HepG2 (cell line): ENCODE measurements at regions not wholly inside any gene's neighbourhood (a gene's known extent, or its start where the extent isn't known, plus 50 kb on each side); places are given as distances from the start of the nearest gene placed in this dataset.

ENCODE experiments used
- CHD2 ChIP-seq: IDR thresholded peaks from 2 replicates; pipeline ENCODE4 v1.6.1; 2011; ENCODE audit warnings: low read depth, low read length, improper control_type of control experiment
- GPN1 ChIP-seq: sonication (generic); formaldehyde crosslinking; IDR thresholded peaks from 2 replicates; pipeline ENCODE4 v1.5.1; 2020; ENCODE audit warnings: missing genetic modification reagents, borderline replicate concordance
- MTF1 ChIP-seq: sonication (generic); formaldehyde crosslinking; IDR thresholded peaks from 2 replicates; pipeline ENCODE4 v1.5.0; 2020; ENCODE audit warnings: missing genetic modification reagents
- NKX3-1 ChIP-seq: sonication (generic); formaldehyde crosslinking; IDR thresholded peaks from 2 replicates; pipeline ENCODE4 v1.5.0; 2020; ENCODE audit warnings: missing genetic modification reagents
- PHF8 ChIP-seq: sonication (generic); formaldehyde crosslinking; IDR thresholded peaks from 2 replicates; pipeline ENCODE4 v1.5.0; 2020; ENCODE audit warnings: missing genetic modification reagents
- PLRG1 ChIP-seq: fragments of 450-650 bp; conservative IDR thresholded peaks from 2 replicates; pipeline ENCODE4 v1.6.1; 2016
- RXRA ChIP-seq: sonication (generic); formaldehyde crosslinking; IDR thresholded peaks from 2 replicates; pipeline ENCODE4 v1.5.1; 2020; ENCODE audit warnings: missing genetic modification reagents
- SMAD3 ChIP-seq: sonication (generic); formaldehyde crosslinking; IDR thresholded peaks from 2 replicates; pipeline ENCODE4 v1.4.0; 2020; ENCODE audit warnings: missing genetic modification reagents
- SMYD3 ChIP-seq: sonication (generic); formaldehyde crosslinking; IDR thresholded peaks from 2 replicates; pipeline ENCODE4 v1.8.1; 2023; ENCODE audit warnings: mild to moderate bottlenecking, missing genetic modification reagents
- ZC3H4 ChIP-seq: sonication (generic); formaldehyde crosslinking; IDR thresholded peaks from 2 replicates; pipeline ENCODE4 v1.4.0; 2020; ENCODE audit warnings: missing genetic modification reagents, borderline replicate concordance
- ZKSCAN1 ChIP-seq: fragments of 150-350 bp; IDR thresholded peaks from 2 replicates; pipeline ENCODE4 v1.6.1; 2014; ENCODE audit warnings: low read length
- ZNF143 ChIP-seq: sonication (generic); formaldehyde crosslinking; IDR thresholded peaks from 2 replicates; pipeline ENCODE4 v1.4.0; 2020; ENCODE audit warnings: missing genetic modification reagents
- ZNF232 ChIP-seq: sonication (generic); formaldehyde crosslinking; IDR thresholded peaks from 2 replicates; pipeline ENCODE4 v1.4.0; 2020; ENCODE audit warnings: missing genetic modification reagents, borderline replicate concordance
- ZNF333 ChIP-seq: sonication (generic); formaldehyde crosslinking; IDR thresholded peaks from 2 replicates; pipeline ENCODE4 v1.4.0; 2020; ENCODE audit warnings: mild to moderate bottlenecking, missing genetic modification reagents, borderline replicate concordance
- ZNF335 ChIP-seq: sonication (generic); formaldehyde crosslinking; IDR thresholded peaks from 2 replicates; pipeline ENCODE4 v1.4.0; 2020; ENCODE audit warnings: missing genetic modification reagents
- ZNF501 ChIP-seq: sonication (generic); formaldehyde crosslinking; IDR thresholded peaks from 2 replicates; pipeline ENCODE4 v1.5.1; 2020; ENCODE audit warnings: mild to moderate bottlenecking, moderate library complexity, missing genetic modification reagents
- ZNF776 ChIP-seq: sonication (generic); formaldehyde crosslinking; IDR thresholded peaks from 2 replicates; pipeline ENCODE4 v1.4.0; 2020; ENCODE audit warnings: mild to moderate bottlenecking, missing genetic modification reagents
- ZNF883 ChIP-seq: sonication (generic); formaldehyde crosslinking; IDR thresholded peaks from 2 replicates; pipeline ENCODE4 v1.5.1; 2020; ENCODE audit warnings: mild to moderate bottlenecking, missing genetic modification reagents; ENCODE audit errors: not compliant biosample characterization
- TF ChIP-seq, protein P1 (sequence below), 2 experiments: sonication (generic) in 1 of 2; formaldehyde crosslinking in 1 of 2; IDR thresholded peaks; 2 replicates each; pipeline versions ENCODE4 v1.4.0 to v1.6.1; 2016 to 2020; ENCODE audit warnings: borderline replicate concordance in 1 of 2, low read depth in 1 of 2, mild to moderate bottlenecking in 1 of 2, missing genetic modification reagents in 1 of 2
- TF ChIP-seq, protein P2 (sequence below): sonication (generic); formaldehyde crosslinking; IDR thresholded peaks from 2 replicates; pipeline ENCODE4 v1.8.1; 2022; ENCODE audit warnings: low read depth, mild to moderate bottlenecking, missing genetic modification reagents
- TF ChIP-seq, protein P3 (sequence below): sonication (generic); formaldehyde crosslinking; IDR thresholded peaks from 2 replicates; pipeline ENCODE4 v1.4.0; 2020; ENCODE audit warnings: mild to moderate bottlenecking, missing genetic modification reagents
- TF ChIP-seq, protein P4 (sequence below): sonication (generic); formaldehyde crosslinking; IDR thresholded peaks from 2 replicates; pipeline ENCODE4 v1.4.0; 2020; ENCODE audit warnings: mild to moderate bottlenecking, missing genetic modification reagents, borderline replicate concordance

DNA sequence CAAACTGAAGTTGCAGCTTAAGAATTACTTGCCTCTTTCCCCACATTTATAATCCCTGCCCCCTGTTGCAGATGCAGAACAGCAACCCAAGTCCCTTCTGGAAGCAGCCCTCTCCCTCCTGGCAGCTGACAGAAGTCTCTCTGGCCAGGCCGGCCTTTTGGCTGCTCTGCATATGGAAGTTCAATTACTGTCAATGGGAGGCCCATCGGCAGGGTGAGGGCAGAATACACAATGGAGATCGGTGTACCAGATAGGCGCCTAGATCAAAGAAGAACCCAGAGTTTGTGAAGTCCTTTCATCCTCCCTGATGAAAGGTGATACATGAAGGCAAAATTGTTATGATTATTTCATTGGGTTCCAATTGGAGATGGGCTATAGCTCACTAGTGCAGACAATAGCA is 327.9 kb upstream of the CTNNB1 start (continued):
- TF ChIP-seq, protein P1, sequence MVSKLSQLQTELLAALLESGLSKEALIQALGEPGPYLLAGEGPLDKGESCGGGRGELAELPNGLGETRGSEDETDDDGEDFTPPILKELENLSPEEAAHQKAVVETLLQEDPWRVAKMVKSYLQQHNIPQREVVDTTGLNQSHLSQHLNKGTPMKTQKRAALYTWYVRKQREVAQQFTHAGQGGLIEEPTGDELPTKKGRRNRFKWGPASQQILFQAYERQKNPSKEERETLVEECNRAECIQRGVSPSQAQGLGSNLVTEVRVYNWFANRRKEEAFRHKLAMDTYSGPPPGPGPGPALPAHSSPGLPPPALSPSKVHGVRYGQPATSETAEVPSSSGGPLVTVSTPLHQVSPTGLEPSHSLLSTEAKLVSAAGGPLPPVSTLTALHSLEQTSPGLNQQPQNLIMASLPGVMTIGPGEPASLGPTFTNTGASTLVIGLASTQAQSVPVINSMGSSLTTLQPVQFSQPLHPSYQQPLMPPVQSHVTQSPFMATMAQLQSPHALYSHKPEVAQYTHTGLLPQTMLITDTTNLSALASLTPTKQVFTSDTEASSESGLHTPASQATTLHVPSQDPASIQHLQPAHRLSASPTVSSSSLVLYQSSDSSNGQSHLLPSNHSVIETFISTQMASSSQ (IDR thresholded peaks at IDR 0.05; ENCODE audit: low read depth) = peak; percentile 41; the same call in 1 of the 2 replicates
- TF ChIP-seq, protein P1 (CRISPR knock-in tag; IDR thresholded peaks at IDR 0.05; ENCODE audit: borderline replicate concordance) = peak; percentile 79; the same call in 1 of the 2 replicates
- no peak for TF ChIP-seq ZNF232
- no peak for TF ChIP-seq ZNF335 (CRISPR knock-in tag)
- TF ChIP-seq ZKSCAN1 = no peak
- no peak for TF ChIP-seq ZNF883 (CRISPR knock-in tag)
- no peak for TF ChIP-seq CHD2
- TF ChIP-seq MTF1 (CRISPR knock-in tag) = no peak
- no peak for TF ChIP-seq ZNF501 (CRISPR knock-in tag)
- no peak for TF ChIP-seq ZNF143 (CRISPR knock-in tag)
- TF ChIP-seq, protein P2, sequence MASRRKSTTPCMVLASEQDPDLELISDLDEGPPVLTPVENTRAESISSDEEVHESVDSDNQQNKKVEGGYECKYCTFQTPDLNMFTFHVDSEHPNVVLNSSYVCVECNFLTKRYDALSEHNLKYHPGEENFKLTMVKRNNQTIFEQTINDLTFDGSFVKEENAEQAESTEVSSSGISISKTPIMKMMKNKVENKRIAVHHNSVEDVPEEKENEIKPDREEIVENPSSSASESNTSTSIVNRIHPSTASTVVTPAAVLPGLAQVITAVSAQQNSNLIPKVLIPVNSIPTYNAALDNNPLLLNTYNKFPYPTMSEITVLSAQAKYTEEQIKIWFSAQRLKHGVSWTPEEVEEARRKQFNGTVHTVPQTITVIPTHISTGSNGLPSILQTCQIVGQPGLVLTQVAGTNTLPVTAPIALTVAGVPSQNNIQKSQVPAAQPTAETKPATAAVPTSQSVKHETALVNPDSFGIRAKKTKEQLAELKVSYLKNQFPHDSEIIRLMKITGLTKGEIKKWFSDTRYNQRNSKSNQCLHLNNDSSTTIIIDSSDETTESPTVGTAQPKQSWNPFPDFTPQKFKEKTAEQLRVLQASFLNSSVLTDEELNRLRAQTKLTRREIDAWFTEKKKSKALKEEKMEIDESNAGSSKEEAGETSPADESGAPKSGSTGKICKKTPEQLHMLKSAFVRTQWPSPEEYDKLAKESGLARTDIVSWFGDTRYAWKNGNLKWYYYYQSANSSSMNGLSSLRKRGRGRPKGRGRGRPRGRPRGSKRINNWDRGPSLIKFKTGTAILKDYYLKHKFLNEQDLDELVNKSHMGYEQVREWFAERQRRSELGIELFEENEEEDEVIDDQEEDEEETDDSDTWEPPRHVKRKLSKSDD = no peak
- TF ChIP-seq ZC3H4 (CRISPR knock-in tag) = no peak
- no peak for TF ChIP-seq ZNF333 (CRISPR knock-in tag)
- TF ChIP-seq RXRA = peak; percentile 63; the same call in 1 of the 2 replicates
- TF ChIP-seq GPN1 (CRISPR knock-in tag) = no peak
- TF ChIP-seq, protein P3, sequence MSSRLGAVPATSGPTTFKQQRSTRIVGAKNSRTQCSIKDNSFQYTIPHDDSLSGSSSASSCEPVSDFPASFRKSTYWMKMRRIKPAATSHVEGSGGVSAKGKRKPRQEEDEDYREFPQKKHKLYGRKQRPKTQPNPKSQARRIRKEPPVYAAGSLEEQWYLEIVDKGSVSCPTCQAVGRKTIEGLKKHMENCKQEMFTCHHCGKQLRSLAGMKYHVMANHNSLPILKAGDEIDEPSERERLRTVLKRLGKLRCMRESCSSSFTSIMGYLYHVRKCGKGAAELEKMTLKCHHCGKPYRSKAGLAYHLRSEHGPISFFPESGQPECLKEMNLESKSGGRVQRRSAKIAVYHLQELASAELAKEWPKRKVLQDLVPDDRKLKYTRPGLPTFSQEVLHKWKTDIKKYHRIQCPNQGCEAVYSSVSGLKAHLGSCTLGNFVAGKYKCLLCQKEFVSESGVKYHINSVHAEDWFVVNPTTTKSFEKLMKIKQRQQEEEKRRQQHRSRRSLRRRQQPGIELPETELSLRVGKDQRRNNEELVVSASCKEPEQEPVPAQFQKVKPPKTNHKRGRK (CRISPR knock-in tag) = no peak
- no peak for TF ChIP-seq ZNF776 (CRISPR knock-in tag)
- no peak for TF ChIP-seq SMAD3 (CRISPR knock-in tag)
- TF ChIP-seq, protein P4, sequence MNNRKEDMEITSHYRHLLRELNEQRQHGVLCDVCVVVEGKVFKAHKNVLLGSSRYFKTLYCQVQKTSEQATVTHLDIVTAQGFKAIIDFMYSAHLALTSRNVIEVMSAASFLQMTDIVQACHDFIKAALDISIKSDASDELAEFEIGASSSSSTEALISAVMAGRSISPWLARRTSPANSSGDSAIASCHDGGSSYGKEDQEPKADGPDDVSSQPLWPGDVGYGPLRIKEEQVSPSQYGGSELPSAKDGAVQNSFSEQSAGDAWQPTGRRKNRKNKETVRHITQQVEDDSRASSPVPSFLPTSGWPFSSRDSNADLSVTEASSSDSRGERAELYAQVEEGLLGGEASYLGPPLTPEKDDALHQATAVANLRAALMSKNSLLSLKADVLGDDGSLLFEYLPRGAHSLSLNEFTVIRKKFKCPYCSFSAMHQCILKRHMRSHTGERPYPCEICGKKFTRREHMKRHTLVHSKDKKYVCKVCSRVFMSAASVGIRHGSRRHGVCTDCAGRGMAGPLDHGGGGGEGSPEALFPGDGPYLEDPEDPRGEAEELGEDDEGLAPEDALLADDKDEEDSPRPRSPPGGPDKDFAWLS (CRISPR knock-in tag) = no peak
- no peak for TF ChIP-seq PLRG1
- no peak for TF ChIP-seq NKX3-1 (CRISPR knock-in tag)
- no peak for TF ChIP-seq SMYD3
- TF ChIP-seq PHF8 (CRISPR knock-in tag) = no peak
